HUES6 (cell line): ENCODE measurements at regions not wholly inside any gene's neighbourhood (a gene's known extent, or its start where the extent isn't known, plus 50 kb on each side); places are given as distances from the start of the nearest gene placed in this dataset.

ENCODE experiments used
- H3K27ac ChIP-seq: 2 replicates; pipeline ENCODE4 v1.7.0; 2013; ENCODE audit warnings: low read depth, mild to moderate bottlenecking, low read length, inconsistent platforms
- H3K27me3 ChIP-seq: 2 replicates; pipeline ENCODE4 v1.6.1; 2013; ENCODE audit warnings: low read length; ENCODE audit not compliant: control insufficient read depth, insufficient read depth
- H3K36me3 ChIP-seq: 2 replicates; pipeline ENCODE4 v1.6.1; 2013; ENCODE audit warnings: low read length; ENCODE audit not compliant: control insufficient read depth, insufficient read depth
- H3K4me1 ChIP-seq: 2 replicates; pipeline ENCODE4 v1.6.1; 2013; ENCODE audit warnings: low read length; ENCODE audit not compliant: control insufficient read depth, insufficient read depth
- H3K4me3 ChIP-seq: 2 replicates; pipeline ENCODE4 v1.5.1; 2013; ENCODE audit warnings: low read depth, low read length
- H3K9ac ChIP-seq: one replicate; pipeline ENCODE4 v1.6.1; 2013; ENCODE audit warnings: mild to moderate bottlenecking, low read length
- H3K9me3 ChIP-seq: 2 replicates; pipeline ENCODE4 v1.6.1; 2013; ENCODE audit warnings: low read depth, low read length; ENCODE audit not compliant: control insufficient read depth, insufficient read depth

GRCh38 chr1:195434566-195435203 is 1173.6 kb downstream of the KCNT2 start:
- no peak overlapping the region for H3K27ac ChIP-seq
- H3K9ac ChIP-seq: no peak overlapping the region
- 0 out of 2 replicates have a peak, but pooled peaks cover 3% of the 10 kb centered on the region for H3K4me1 ChIP-seq
- H3K27me3 ChIP-seq: no peaks in the 10 kb centered on the region
- H3K4me3 ChIP-seq: no peak overlapping the region
- no peaks in the 10 kb centered on the region for H3K36me3 ChIP-seq
- no peaks in the 10 kb centered on the region for H3K9me3 ChIP-seq

- Histone ChIP-seq H3K27me3 (no peaks in the 10 kb centered on the region), H3K4me1 (no peaks in the 10 kb centered on the region), H3K9ac (no peak overlapping the region), H3K4me3 (no peak overlapping the region), H3K9me3 (no peaks in the 10 kb centered on the region), H3K36me3 (no peaks in the 10 kb centered on the region), H3K27ac (no peak overlapping the region)
These were observed 1177.4 kb downstream of the KCNT2 start for GRCh38 chr1:195430826-195431225.

GRCh38 chr1:195428927-195429326 is 1179.3 kb downstream of the KCNT2 start:
- Histone ChIP-seq H3K27me3 (no peaks in the 10 kb centered on the region), H3K27ac (no peak overlapping the region), H3K36me3 (no peaks in the 10 kb centered on the region), H3K4me1 (no peaks in the 10 kb centered on the region), H3K9me3 (no peaks in the 10 kb centered on the region), H3K4me3 (no peak overlapping the region), H3K9ac (no peak overlapping the region)

GRCh38 chr1:195415584-195415983 is 1192.7 kb downstream of the KCNT2 start:
- Histone ChIP-seq H3K9me3 (no peaks in the 10 kb centered on the region), H3K4me3 (no peak overlapping the region), H3K27me3 (no peaks in the 10 kb centered on the region), H3K4me1 (no peaks in the 10 kb centered on the region), H3K36me3 (no peaks in the 10 kb centered on the region), H3K27ac (no peak overlapping the region), H3K9ac (no peak overlapping the region)

GRCh38 chr1:195394567-195394966 is 1213.7 kb downstream of the KCNT2 start:
- H3K9ac ChIP-seq: no peak overlapping the region
- H3K4me1 ChIP-seq: 0 out of 2 replicates have a peak, but pooled peaks cover 7% of the 10 kb centered on the region
- no peaks in the 10 kb centered on the region for H3K9me3 ChIP-seq
- H3K36me3 ChIP-seq: no peaks in the 10 kb centered on the region
- no peak overlapping the region for H3K4me3 ChIP-seq
- no peaks in the 10 kb centered on the region for H3K27me3 ChIP-seq
- H3K27ac ChIP-seq: no peak overlapping the region

- no peaks in the 10 kb centered on the region for H3K9me3 ChIP-seq
- H3K4me1 ChIP-seq: no peaks in the 10 kb centered on the region
- no peaks in the 10 kb centered on the region for H3K36me3 ChIP-seq
- no peak overlapping the region for H3K9ac ChIP-seq
- no peak overlapping the region for H3K4me3 ChIP-seq
- no peaks in the 10 kb centered on the region for H3K27me3 ChIP-seq
- H3K27ac ChIP-seq: no peak overlapping the region
These were observed 1232.0 kb downstream of the KCNT2 start for GRCh38 chr1:195376190-195376589.

GRCh38 chr1:195373856-195374255 is 1234.4 kb downstream of the KCNT2 start:
- Histone ChIP-seq H3K27me3 (no peaks in the 10 kb centered on the region), H3K9ac (no peak overlapping the region), H3K36me3 (no peaks in the 10 kb centered on the region), H3K4me3 (no peak overlapping the region), H3K4me1 (no peaks in the 10 kb centered on the region), H3K27ac (no peak overlapping the region), H3K9me3 (no peaks in the 10 kb centered on the region)

- Histone ChIP-seq H3K27ac (no peak overlapping the region), H3K36me3 (no peaks in the 10 kb centered on the region), H3K4me1 (peaks cover 5% of the 10 kb centered on the region; the same call in 1 of the 2 replicates), H3K27me3 (no peaks in the 10 kb centered on the region), H3K9me3 (no peaks in the 10 kb centered on the region), H3K4me3 (no peak overlapping the region), H3K9ac (no peak overlapping the region)
These were observed 1263.1 kb downstream of the KCNT2 start for GRCh38 chr1:195345149-195345548.

- no peaks in the 10 kb centered on the region for H3K27me3 ChIP-seq
- no peaks in the 10 kb centered on the region for H3K36me3 ChIP-seq
- no peak overlapping the region for H3K9ac ChIP-seq
- peak overlapping the region; percentile 44; the same call in 1 of the 2 replicates for H3K27ac ChIP-seq
- peaks cover 22% of the 10 kb centered on the region for H3K4me1 ChIP-seq
- H3K9me3 ChIP-seq: no peaks in the 10 kb centered on the region
- no peak overlapping the region for H3K4me3 ChIP-seq
These were observed 1270.6 kb downstream of the KCNT2 start for GRCh38 chr1:195337646-195338045.

GRCh38 chr1:195336812-195337211 is 1271.4 kb downstream of the KCNT2 start:
- H3K9me3 ChIP-seq: no peaks in the 10 kb centered on the region
- H3K4me1 ChIP-seq: peaks cover 19% of the 10 kb centered on the region
- no peaks in the 10 kb centered on the region for H3K36me3 ChIP-seq
- H3K4me3 ChIP-seq: 0 out of 2 replicates have a peak overlapping the region, but pooled peaks have one; percentile 1
- no peaks in the 10 kb centered on the region for H3K27me3 ChIP-seq
- peak overlapping the region; percentile 44 for H3K27ac ChIP-seq
- H3K9ac ChIP-seq: no peak overlapping the region

- H3K4me3 ChIP-seq: no peak overlapping the region
- H3K27ac ChIP-seq: no peak overlapping the region
- no peaks in the 10 kb centered on the region for H3K27me3 ChIP-seq
- H3K36me3 ChIP-seq: no peaks in the 10 kb centered on the region
- peaks cover 17% of the 10 kb centered on the region for H3K4me1 ChIP-seq
- no peaks in the 10 kb centered on the region for H3K9me3 ChIP-seq
- H3K9ac ChIP-seq: no peak overlapping the region
These were observed 1272.7 kb downstream of the KCNT2 start for GRCh38 chr1:195335541-195335940.
